MG63 (cell line): ENCODE measurements at regions not wholly inside any gene's neighbourhood (a gene's known extent, or its start where the extent isn't known, plus 50 kb on each side); places are given as distances from the start of the nearest gene placed in this dataset.
"Not testable (repeated sequence)": the region's sequence is repeated elsewhere in the genome, so short reads cannot be mapped to it uniquely, and the experiment has no call there.

Experiments
- DNase-seq: peaks from one replicate; pipeline ENCODE4 v3.0.0-alpha.2; 2020
- H3K27me3 ChIP-seq: fragments of 250-450 bp; sonication (Bioruptor Pico); 2 replicates; pipeline ENCODE4 v1.5.1; 2020; ENCODE audit warnings: mild to moderate bottlenecking, moderate library complexity
- H3K36me3 ChIP-seq: fragments of 250-450 bp; sonication (Bioruptor Pico); 2 replicates; pipeline ENCODE4 v1.5.1; 2020; ENCODE audit warnings: mild to moderate bottlenecking, moderate library complexity
- H3K4me3 ChIP-seq: fragments of 250-450 bp; sonication (Bioruptor Pico); 2 replicates; pipeline ENCODE4 v1.5.1; 2020; ENCODE audit warnings: mild to moderate bottlenecking, moderate library complexity
- H3K9me3 ChIP-seq: fragments of 250-450 bp; sonication (Bioruptor Pico); 2 replicates; pipeline ENCODE4 v1.5.1; 2020; ENCODE audit warnings: mild to moderate bottlenecking, moderate library complexity

DNA sequence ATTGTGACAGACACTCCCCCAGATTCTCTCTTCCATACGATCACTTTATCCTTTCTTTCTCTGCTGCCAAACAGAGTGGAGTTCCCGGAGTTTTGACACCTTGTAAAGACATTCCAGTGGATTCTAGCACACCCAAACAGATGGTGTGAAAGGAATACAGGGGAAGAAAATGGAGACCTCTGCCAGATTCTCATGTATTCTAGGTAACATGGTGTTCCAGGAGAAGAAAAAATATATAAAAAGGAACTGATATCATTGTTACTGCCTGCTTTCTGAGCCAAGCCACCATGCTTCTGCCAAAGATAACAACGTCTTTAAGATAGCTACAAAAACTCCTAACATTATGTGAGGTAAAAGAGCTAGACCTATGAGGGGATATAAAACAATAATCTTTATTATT lies 136.5 kb downstream of the TXNL1 start:
- DNase-seq = no peak
- Histone ChIP-seq H3K36me3 (no peaks in the 10 kb centered on the region), H3K27me3 (no peaks in the 10 kb centered on the region), H3K4me3 (no peak overlapping the region), H3K9me3 (no peaks in the 10 kb centered on the region)

DNA sequence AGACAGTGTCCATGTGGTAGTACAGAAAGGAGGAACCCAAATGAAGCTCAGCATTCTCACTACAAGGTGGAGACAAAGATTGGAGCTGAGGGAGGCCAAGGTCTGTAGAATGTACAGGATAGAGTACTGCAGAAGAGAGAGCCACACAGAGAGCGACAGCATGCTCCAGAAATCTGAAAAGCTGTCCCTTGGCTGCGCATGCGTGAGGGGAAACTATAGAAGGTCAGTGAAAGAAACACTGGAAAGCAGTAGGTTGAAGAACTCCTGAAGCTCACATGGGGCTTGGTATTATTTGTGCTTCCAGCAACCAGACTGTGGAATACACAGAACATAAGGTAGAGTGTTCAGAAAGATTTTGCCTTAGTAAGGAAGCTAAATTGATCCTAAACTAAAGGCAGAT lies 142.5 kb downstream of the TXNL1 start:
- DNase-seq = no peak
- Histone ChIP-seq H3K36me3 (no peaks in the 10 kb centered on the region), H3K4me3 (no peak overlapping the region), H3K9me3 (no peaks in the 10 kb centered on the region), H3K27me3 (no peaks in the 10 kb centered on the region)

DNA sequence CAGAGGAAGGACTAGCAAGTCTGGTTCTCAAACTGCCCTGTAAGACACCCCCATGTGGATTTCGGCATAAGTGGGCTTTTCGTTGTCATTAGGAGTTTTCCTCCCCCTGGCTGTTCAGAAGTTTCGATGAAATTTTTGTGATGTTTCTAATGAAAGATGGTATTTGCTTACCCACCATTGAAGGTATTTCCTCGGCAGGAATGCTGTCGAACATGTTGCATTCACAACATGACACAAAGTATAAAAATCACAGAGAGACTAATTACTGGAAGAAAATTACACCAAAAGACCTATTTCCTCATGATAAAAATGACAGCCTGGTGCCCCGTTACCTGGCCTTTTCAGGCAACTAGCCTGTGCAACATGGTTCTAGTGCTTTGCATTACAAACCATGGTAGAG lies 144.9 kb downstream of the TXNL1 start:
- H3K27me3 ChIP-seq = no peaks in the 10 kb centered on the region
- DNase-seq = no peak
- H3K36me3 ChIP-seq = no peaks in the 10 kb centered on the region
- no peaks in the 10 kb centered on the region for H3K9me3 ChIP-seq
- no peak overlapping the region for H3K4me3 ChIP-seq

DNA sequence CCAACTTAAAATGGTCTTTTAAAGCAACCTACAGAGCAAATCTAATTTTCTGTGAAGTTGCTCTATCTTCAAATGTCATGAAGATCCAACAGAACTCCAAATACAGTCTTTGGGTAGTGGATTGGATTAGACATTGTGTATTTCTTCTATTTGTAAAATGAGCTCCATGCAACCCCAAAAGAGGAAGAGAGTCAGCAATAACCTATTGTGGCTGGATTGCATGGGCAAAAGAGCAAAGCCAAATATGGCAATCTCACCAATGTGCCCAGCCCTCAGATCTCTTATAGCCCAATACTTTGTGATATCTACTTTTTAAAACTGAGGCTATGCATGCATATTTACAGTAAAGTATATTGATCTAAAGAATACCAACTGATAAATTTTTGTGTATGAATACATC lies 146.3 kb downstream of the TXNL1 start:
- no peaks in the 10 kb centered on the region for H3K36me3 ChIP-seq
- no peaks in the 10 kb centered on the region for H3K27me3 ChIP-seq
- no peak for DNase-seq
- H3K9me3 ChIP-seq = no peaks in the 10 kb centered on the region
- no peak overlapping the region for H3K4me3 ChIP-seq

DNA sequence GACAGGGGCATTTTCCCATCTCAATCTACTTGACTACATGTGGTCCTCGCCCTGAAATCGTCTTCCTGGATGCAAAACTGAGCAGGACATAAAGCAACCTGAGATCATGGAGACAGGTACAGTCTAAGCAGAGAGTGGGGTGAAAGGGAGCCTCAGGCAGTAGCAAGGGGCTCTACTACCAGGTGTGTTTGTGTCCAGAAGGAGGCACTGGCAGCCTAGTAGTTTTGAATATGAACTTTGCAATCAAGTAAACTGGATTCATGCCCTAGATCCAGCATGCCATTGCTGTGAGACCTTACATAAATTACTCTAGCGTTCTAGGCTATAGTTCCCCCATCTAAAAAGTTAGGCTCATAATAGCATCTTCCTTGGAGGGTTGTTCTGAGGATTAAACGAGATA lies 147.4 kb downstream of the TXNL1 start:
- Histone ChIP-seq H3K4me3 (no peak overlapping the region), H3K36me3 (no peaks in the 10 kb centered on the region), H3K9me3 (no peaks in the 10 kb centered on the region), H3K27me3 (no peaks in the 10 kb centered on the region)
- DNase-seq = no peak

DNA sequence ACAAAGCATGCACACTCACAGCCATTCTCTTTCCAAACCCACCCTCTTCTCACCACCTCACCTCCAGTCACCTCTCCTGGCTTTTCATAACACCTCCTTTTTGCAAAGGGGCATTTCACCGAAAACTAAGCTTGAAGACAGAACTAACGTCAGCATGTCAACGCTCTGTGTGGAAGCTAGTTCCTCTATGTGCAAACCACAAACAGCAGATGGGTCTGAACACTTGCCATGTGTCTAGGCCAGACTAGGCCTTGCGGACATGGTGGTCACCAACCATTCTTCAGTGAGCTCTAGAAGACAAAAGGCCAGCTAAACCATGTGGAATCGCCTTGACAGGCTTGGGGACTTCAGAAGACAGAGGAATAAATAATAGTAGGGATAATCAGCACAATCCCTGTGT lies 148.5 kb downstream of the TXNL1 start:
- DNase-seq = no peak
- Histone ChIP-seq H3K36me3 (no peaks in the 10 kb centered on the region), H3K27me3 (no peaks in the 10 kb centered on the region), H3K9me3 (no peaks in the 10 kb centered on the region), H3K4me3 (no peak overlapping the region)

DNA sequence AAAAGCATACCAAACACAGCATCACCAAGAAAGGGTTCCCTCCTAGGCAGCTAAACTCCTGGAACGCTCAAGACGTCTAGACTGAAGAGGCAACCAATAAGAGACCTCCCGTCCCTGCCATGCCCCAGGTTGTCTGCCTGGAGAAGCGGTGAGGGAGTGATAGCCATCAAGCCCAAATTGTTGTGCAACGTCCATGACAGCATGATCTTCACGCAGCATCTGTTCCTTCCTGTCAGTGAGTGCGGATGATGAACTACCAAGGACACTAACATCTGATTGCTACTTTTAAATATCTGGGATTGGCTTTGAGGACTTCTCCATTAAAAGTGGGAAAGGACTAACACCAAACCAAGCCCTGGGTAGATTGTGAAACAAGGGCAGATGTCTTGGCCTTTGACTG lies 149.7 kb downstream of the TXNL1 start:
- no peak for DNase-seq
- H3K36me3 ChIP-seq = no peaks in the 10 kb centered on the region
- no peaks in the 10 kb centered on the region for H3K27me3 ChIP-seq
- no peaks in the 10 kb centered on the region for H3K9me3 ChIP-seq
- H3K4me3 ChIP-seq = no peak overlapping the region

DNA sequence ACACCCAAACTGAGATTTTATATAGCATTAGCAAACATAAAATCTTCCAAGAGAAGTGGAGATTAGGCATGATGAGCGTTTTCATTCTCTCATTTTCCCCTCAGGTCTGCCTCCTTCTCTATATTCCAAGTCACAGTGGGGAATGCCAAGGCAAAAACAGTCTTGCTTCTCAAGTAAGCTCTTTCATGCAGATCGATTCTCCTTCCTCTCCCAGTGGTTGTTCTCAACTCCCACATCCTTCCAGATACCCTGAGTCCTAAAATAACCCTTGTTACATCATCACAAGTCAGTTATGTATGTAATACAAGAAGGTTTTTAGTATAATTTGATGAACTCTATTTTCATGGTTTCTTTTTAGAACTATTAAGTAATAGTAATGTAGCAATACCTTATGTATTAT lies 150.6 kb downstream of the TXNL1 start:
- no peak overlapping the region for H3K4me3 ChIP-seq
- H3K27me3 ChIP-seq = no peaks in the 10 kb centered on the region
- DNase-seq = no peak
- no peaks in the 10 kb centered on the region for H3K36me3 ChIP-seq
- H3K9me3 ChIP-seq = no peaks in the 10 kb centered on the region

DNA sequence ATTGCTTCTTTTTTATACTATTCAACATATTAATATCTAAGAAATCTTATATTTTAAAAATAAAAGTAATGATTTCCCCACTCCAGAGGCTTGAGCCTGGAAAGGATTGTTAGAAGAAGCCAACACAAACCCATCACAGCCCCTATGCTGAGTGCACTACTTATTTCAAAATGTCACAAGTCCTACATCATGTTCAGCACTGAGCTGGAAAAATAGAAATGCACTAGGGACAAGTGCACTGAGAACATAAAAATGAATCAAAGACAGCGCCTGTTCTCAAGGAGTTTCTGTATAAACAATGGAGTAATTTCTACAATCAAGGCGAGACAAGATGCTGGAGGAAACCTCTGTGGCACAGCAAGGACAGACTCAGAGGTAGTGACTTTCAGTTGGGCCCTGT lies 155.0 kb downstream of the TXNL1 start:
- DNase-seq = no peak
- Histone ChIP-seq H3K9me3 (no peaks in the 10 kb centered on the region), H3K36me3 (no peaks in the 10 kb centered on the region), H3K4me3 (no peak overlapping the region), H3K27me3 (no peaks in the 10 kb centered on the region)

DNA sequence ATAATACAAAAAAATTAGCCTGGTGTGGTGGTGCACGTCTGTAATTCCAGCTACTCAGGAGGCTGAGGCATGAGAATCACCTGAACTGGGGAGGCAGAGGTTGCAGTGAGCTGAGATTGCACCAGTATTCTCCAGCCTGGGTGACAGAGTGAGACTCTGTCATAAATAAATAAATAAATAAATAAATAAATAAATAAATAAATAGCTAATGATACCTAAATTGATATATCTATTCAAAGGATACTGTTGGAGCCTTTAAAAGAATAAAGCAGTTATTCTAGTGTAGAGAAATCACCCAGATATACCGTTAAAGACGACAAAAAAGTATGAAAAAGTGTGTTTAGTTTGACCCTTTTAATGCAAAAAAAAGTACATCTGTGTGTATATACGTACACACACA lies 155.6 kb downstream of the TXNL1 start:
- H3K4me3 ChIP-seq, DNase-seq, H3K27me3 ChIP-seq, H3K36me3 ChIP-seq, H3K9me3 ChIP-seq: not testable (repeated sequence)

DNA sequence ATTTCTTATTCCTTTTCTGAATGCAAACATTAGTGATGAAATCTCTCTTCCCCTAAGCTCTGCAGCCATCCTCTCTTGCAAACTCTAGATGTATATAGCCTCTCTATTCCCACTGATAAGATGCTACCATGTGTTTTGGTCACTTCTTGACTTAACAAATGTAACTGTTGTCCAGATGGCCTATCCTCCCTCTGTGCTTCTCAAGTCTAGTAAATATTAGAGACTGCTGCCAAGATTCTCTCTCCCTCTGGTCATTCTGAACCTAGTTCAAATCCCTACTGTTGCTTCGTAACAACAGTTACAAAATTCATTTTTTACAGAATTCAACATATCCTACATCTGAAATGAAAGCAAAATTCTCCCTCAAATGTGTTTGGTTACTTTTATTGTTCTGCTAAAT lies 156.6 kb downstream of the TXNL1 start:
- Histone ChIP-seq H3K4me3 (no peak overlapping the region), H3K36me3 (no peaks in the 10 kb centered on the region), H3K27me3 (no peaks in the 10 kb centered on the region), H3K9me3 (no peaks in the 10 kb centered on the region)
- no peak for DNase-seq

DNA sequence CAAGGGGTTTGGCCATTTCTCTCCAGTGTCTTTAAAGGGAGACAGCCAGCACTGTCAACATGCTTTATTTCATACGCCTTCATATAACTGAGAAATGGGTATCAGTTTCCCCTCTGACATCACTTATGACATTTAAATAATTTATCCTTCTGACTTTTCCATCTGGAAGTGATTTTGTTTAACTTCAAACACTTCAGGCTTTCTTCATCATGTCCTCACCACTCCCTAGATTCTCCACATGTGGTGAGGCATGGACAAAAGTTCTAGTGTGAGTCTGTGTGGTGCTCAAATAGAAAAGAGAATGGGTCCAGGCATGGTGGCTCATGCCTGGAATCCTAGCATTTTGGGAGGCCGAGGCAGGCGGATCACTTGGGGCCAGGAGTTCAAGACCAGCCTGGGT lies 158.6 kb downstream of the TXNL1 start:
- Histone ChIP-seq H3K27me3 (no peaks in the 10 kb centered on the region), H3K9me3 (no peaks in the 10 kb centered on the region), H3K36me3 (no peaks in the 10 kb centered on the region), H3K4me3 (no peak overlapping the region)
- no peak for DNase-seq

DNA sequence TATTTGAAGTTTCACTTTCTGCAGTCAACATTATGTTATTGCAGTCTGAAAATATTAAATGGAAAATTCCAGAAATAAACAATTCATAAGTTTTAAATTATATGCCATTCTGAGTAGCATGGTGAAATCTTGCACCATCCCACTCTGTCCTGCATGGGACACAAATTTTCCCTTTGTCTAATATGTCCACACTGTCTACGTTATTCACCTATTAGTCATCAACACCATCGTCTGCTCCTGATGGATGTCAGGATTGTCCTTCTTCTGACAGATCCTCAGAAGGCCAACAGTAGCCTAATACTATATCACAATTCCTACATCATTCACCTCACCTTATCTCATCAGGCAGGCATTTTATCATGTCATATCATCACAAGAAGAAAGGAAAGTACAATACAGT lies 163.1 kb downstream of the TXNL1 start:
- no peak for DNase-seq
- H3K9me3 ChIP-seq = no peaks in the 10 kb centered on the region
- H3K27me3 ChIP-seq = no peaks in the 10 kb centered on the region
- H3K4me3 ChIP-seq = no peak overlapping the region
- H3K36me3 ChIP-seq = no peaks in the 10 kb centered on the region

DNA sequence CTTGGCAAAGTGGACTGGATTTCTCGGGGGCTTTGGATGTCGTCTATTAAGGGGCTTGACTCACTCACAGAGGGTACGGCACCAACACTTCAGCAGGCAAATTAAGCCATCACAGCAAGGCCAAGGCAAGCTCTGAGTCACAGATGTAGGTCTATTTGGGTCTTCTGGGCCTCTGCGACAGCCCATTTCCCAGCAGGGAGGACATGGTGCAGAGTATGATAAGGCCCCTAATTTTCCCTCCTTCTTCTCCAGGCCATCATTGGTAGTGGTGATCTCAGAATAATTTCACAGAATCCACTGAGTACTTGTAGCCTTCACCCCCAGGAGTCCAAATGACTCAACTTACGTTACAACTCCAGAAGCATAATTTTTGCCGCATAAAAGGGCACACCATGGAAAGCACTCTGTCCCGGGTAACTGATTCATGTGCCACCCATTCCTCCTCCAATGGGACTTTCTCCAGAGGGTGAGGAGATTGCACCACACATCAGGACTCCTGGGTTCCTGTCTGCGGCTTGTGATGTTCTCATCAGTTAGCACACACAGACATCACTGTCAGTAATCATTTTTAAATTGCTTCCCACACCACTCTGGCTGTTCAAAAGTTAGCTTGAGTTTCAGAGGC lies 164.9 kb downstream of the TXNL1 start:
- H3K4me3 ChIP-seq = no peak overlapping the region
- no peak for DNase-seq
- H3K9me3 ChIP-seq = no peaks in the 10 kb centered on the region
- no peaks in the 10 kb centered on the region for H3K36me3 ChIP-seq
- no peaks in the 10 kb centered on the region for H3K27me3 ChIP-seq

DNA sequence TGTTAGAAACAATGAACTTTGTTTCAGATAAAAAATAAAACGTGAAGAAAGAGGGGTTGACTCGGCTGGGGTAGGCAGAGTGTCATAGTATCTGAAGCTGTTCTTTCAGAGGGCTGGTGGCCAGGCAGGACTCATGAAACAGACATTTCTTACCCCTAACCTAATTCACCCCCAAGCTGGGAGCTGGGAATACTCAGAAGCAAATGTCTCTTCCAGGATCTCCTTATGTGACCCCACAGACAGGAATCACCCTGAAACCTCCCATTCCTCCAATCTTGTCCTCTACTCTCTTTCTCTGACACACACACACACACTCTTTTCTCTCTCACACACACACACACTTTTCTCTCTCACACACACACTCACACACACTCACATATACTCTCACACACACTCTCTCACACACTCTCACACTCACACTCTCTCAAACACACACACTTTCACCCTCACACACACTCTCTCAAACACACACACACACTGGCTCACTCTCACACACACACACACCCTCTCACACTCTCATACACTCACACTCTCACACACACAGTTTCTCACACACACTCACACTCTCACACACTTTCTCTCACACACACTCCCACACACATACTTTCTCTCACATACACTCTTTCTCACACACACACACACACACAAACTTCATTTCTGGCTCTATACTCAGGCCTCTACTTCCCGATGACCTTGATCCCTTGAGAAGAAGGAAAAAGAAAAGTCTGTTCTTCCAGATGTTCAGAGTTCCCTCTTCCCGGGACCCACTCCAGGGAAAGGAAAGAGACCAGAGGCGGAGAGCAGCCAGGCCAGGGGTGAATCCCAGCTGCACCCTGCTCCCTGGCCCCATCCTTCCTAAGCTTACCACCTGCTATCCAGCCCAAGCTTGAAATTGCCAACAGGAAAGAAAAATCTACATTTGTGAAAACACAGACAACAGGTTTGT lies 167.7 kb downstream of the TXNL1 start:
- no peak overlapping the region for H3K4me3 ChIP-seq
- no peaks in the 10 kb centered on the region for H3K36me3 ChIP-seq
- H3K9me3 ChIP-seq = peaks cover 4% of the 10 kb centered on the region; the same call in 1 of the 2 replicates
- no peak for DNase-seq
- H3K27me3 ChIP-seq = no peaks in the 10 kb centered on the region

DNA sequence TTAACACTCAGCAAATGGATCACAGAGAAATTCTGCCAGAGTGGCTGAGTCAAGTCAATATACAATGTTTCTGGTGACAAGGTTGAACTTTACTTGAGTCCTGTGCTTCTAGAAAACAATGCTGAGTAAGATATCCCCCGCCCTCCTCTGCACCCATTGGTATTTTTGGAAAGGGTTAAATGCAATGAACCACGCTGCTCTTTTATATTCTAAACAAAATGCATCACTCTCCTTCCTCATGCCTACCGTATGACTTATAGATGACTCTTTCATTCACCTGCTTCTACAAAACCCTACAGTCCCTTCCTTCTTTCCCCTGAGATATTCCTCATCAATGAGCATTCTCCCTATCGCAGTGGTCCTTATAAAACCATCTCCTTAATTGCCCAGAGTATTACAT lies 168.8 kb downstream of the TXNL1 start:
- H3K4me3 ChIP-seq = no peak overlapping the region
- peaks cover 4% of the 10 kb centered on the region; the same call in 1 of the 2 replicates for H3K9me3 ChIP-seq
- no peak for DNase-seq
- H3K36me3 ChIP-seq = no peaks in the 10 kb centered on the region
- H3K27me3 ChIP-seq = no peaks in the 10 kb centered on the region

DNA sequence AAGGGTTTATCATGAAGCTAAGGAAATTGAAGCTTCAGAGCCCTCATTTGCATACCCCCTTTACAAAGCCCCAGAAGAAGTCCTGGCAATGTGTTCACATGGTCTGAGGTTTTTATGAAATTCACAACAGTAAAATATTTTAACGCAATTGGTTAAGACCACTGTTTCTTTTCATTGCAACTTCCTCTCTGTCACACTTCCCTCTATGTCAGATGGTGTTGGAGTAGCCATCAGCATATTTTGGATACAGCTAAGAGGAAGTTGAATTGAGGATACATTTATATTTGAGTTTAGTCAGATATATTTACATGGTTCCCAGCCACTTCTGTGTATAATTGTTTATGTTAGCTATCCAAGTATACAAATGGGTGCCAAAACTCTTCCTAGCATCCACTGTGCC lies 170.0 kb downstream of the TXNL1 start:
- Histone ChIP-seq H3K36me3 (no peaks in the 10 kb centered on the region), H3K4me3 (no peak overlapping the region), H3K27me3 (no peaks in the 10 kb centered on the region), H3K9me3 (peaks cover 4% of the 10 kb centered on the region; the same call in 1 of the 2 replicates)
- DNase-seq = no peak

DNA sequence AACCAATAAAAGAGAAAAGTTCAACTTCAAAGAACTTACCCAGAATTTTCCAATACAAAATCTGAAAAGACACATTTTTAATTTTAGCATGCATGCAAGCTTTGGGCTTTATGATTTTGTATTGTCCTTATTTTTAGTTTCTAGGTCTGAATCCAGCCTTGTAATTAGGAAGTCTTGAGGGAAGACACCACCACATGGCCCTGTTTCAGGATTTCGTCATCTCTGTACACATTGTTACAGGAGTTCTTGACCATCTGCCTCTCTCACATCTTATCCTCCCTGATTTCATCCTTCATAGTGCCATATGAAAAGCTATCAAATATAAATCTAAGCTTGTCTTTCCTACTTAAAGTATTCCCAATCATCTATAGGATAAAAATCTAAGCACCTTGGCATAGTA lies 176.1 kb downstream of the TXNL1 start:
- DNase-seq = no peak
- no peaks in the 10 kb centered on the region for H3K36me3 ChIP-seq
- H3K4me3 ChIP-seq = no peak overlapping the region

More for the DNA sequence above, 176.1 kb downstream of the TXNL1 start:
- Histone ChIP-seq H3K9me3 (peaks cover 4% of the 10 kb centered on the region; the same call in 1 of the 2 replicates), H3K27me3 (no peaks in the 10 kb centered on the region)
